ENCODE measurements at regions not wholly inside any gene's neighbourhood (a gene's known extent, or its start where the extent isn't known, plus 50 kb on each side); places are given as distances from the start of the nearest gene placed in this dataset.

- TF ChIP-seq SP2 (tag by site-specific recombination; IDR thresholded peaks at IDR 0.05) (no peak), ZNF324 (tag by site-specific recombination; IDR thresholded peaks at IDR 0.05) (no peak), HOXC10 (CRISPR knock-in tag; IDR thresholded peaks at IDR 0.05) (no peak), ZNF121 (tag by site-specific recombination; IDR thresholded peaks at IDR 0.05) (no peak), CTCF (tag by site-specific recombination; IDR thresholded peaks at IDR 0.05) (no peak), ZNF645 (tag by site-specific recombination; IDR thresholded peaks at IDR 0.05) (no peak), YY1 (tag by site-specific recombination; IDR thresholded peaks at IDR 0.05) (no peak), ZNF76 (tag by site-specific recombination; IDR thresholded peaks at IDR 0.05; ENCODE audit: borderline replicate concordance, low read depth) (no peak), ZBTB7A (tag by site-specific recombination; IDR thresholded peaks at IDR 0.05; ENCODE audit: low read depth) (no peak), ZNF223 (tag by site-specific recombination; IDR thresholded peaks at IDR 0.05) (no peak)
These were observed 61.0 kb upstream of the DTNA start for GRCh38 chr18:34649080-34649479.

All from HEK293 (cell line).